RWPE2 (cell line): ENCODE measurements at regions not wholly inside any gene's neighbourhood (a gene's known extent, or its start where the extent isn't known, plus 50 kb on each side); places are given as distances from the start of the nearest gene placed in this dataset.

Experiments used
- ATAC-seq: fragments of 200-7000 bp; cut with Tn5 transposase; 3 replicates; pipeline ENCODE4 v1.9.1; 2021; ENCODE audit warnings: low read depth
- DNase-seq: peaks from one replicate; pipeline ENCODE4 v3.0.0-alpha.2; 2020; ENCODE audit warnings: low spot score
- H3K27ac ChIP-seq: fragments of 450-650 bp; 2 replicates; pipeline ENCODE4 v1.5.1; 2017; ENCODE audit warnings: mild to moderate bottlenecking; ENCODE audit not compliant: poor library complexity, severe bottlenecking
- H3K27me3 ChIP-seq: fragments of 250-450 bp; sonication (Bioruptor Pico); 2 replicates; pipeline ENCODE4 v1.5.1; 2021; ENCODE audit warnings: mild to moderate bottlenecking, moderate library complexity; ENCODE audit not compliant: insufficient read depth, poor library complexity, severe bottlenecking
- H3K36me3 ChIP-seq: fragments of 250-450 bp; sonication (Bioruptor Pico); 2 replicates; pipeline ENCODE4 v1.5.1; 2020; ENCODE audit warnings: low read depth, mild to moderate bottlenecking, moderate library complexity
- H3K4me1 ChIP-seq: fragments of 250-450 bp; sonication (Bioruptor Pico); 2 replicates; pipeline ENCODE4 v1.5.1; 2021; ENCODE audit warnings: mild to moderate bottlenecking, moderate library complexity; ENCODE audit not compliant: insufficient read depth, poor library complexity, severe bottlenecking
- H3K4me3 ChIP-seq: fragments of 250-450 bp; sonication (Bioruptor Pico); 2 replicates; pipeline ENCODE4 v1.5.1; 2021; ENCODE audit warnings: mild to moderate bottlenecking, moderate library complexity; ENCODE audit not compliant: severe bottlenecking
- H3K9me3 ChIP-seq: fragments of 250-450 bp; sonication (Bioruptor Pico); 2 replicates; pipeline ENCODE4 v1.5.1; 2021; ENCODE audit warnings: mild to moderate bottlenecking, moderate library complexity; ENCODE audit not compliant: severe bottlenecking
- CTCF ChIP-seq: fragments of 450-650 bp; IDR thresholded peaks from one replicate; pipeline ENCODE4 v1.5.1; 2017; ENCODE audit warnings: mild to moderate bottlenecking, moderate library complexity; ENCODE audit not compliant: poor library complexity, severe bottlenecking

GRCh38 chr2:51855683-51856082 lies 823.8 kb upstream of the NRXN1 start:
- TF ChIP-seq CTCF: no peak
- Histone ChIP-seq H3K4me3 (no peak overlapping the region), H3K4me1 (no peaks in the 10 kb centered on the region), H3K27me3 (peaks cover 3% of the 10 kb centered on the region), H3K9me3 (peaks cover 3% of the 10 kb centered on the region), H3K27ac (no peak overlapping the region), H3K36me3 (no peaks in the 10 kb centered on the region)
- DNase-seq: no peak
- ATAC-seq: no peak

- TF ChIP-seq CTCF: no peak
- ATAC-seq: no peak; the same call in 2 of the 3 replicates
- DNase-seq: no peak
- H3K27me3 ChIP-seq: no peaks in the 10 kb centered on the region
- H3K27ac ChIP-seq: no peak overlapping the region
- H3K9me3 ChIP-seq: no peaks in the 10 kb centered on the region
- H3K4me1 ChIP-seq: no peaks in the 10 kb centered on the region
- no peaks in the 10 kb centered on the region for H3K36me3 ChIP-seq
- no peak overlapping the region for H3K4me3 ChIP-seq
These were observed 814.9 kb upstream of the NRXN1 start for GRCh38 chr2:51846796-51847195.

- Histone ChIP-seq H3K36me3 (no peaks in the 10 kb centered on the region), H3K9me3 (no peaks in the 10 kb centered on the region), H3K27ac (no peak overlapping the region), H3K4me1 (no peaks in the 10 kb centered on the region), H3K4me3 (no peak overlapping the region), H3K27me3 (no peaks in the 10 kb centered on the region)
- no peak for TF ChIP-seq CTCF
- ATAC-seq: no peak
- no peak for DNase-seq
These were observed 814.1 kb upstream of the NRXN1 start for GRCh38 chr2:51846018-51846417.

- no peaks in the 10 kb centered on the region for H3K4me1 ChIP-seq
- no peak overlapping the region for H3K27ac ChIP-seq
- TF ChIP-seq CTCF: no peak
- H3K4me3 ChIP-seq: no peak overlapping the region
- ATAC-seq (no peak), DNase-seq (no peak)
- no peaks in the 10 kb centered on the region for H3K36me3 ChIP-seq
- H3K9me3 ChIP-seq: no peaks in the 10 kb centered on the region
- no peaks in the 10 kb centered on the region for H3K27me3 ChIP-seq
These were observed 812.7 kb upstream of the NRXN1 start for GRCh38 chr2:51844596-51844995.

- DNase-seq (no peak), ATAC-seq (no peak)
- Histone ChIP-seq H3K27me3 (peaks cover 4% of the 10 kb centered on the region), H3K36me3 (no peaks in the 10 kb centered on the region), H3K27ac (no peak overlapping the region), H3K4me1 (no peaks in the 10 kb centered on the region), H3K9me3 (no peaks in the 10 kb centered on the region), H3K4me3 (no peak overlapping the region)
- TF ChIP-seq CTCF: no peak
These were observed 797.5 kb upstream of the NRXN1 start for GRCh38 chr2:51829477-51829876.
